Neural progenitor cell (in vitro differentiated cells): ENCODE measurements at regions not wholly inside any gene's neighbourhood (a gene's known extent, or its start where the extent isn't known, plus 50 kb on each side); places are given as distances from the start of the nearest gene placed in this dataset.

Source experiments
- DNase-seq: peaks from one replicate; pipeline ENCODE4 v3.0.0-alpha.2; 2016; ENCODE audit warnings: low spot score
- H2AFZ ChIP-seq: fragments of 200-600 bp; sonication (generic); replicated peaks from 2 replicates; pipeline ENCODE4 v1.6.1; 2016; ENCODE audit warnings: antibody characterized with exemption
- H3F3A ChIP-seq: fragments of 200-600 bp; sonication (generic); 2 replicates; pipeline ENCODE4 v1.6.1; 2016; ENCODE audit warnings: antibody characterized with exemption, low read depth
- H3K27ac ChIP-seq: fragments of 200-600 bp; sonication (generic); 2 replicates; pipeline ENCODE4 v1.5.1; 2016; ENCODE audit warnings: mild to moderate bottlenecking
- H3K27me3 ChIP-seq: fragments of 200-600 bp; sonication (generic); 2 replicates; pipeline ENCODE4 v1.6.1; 2016; ENCODE audit warnings: mild to moderate bottlenecking, moderate library complexity
- H3K36me3 ChIP-seq: fragments of 200-600 bp; sonication (generic); 2 replicates; pipeline ENCODE4 v1.5.1; 2016
- H3K4me1 ChIP-seq: fragments of 200-600 bp; sonication (generic); 2 replicates; pipeline ENCODE4 v1.6.1; 2016; ENCODE audit warnings: mixed run types
- H3K4me2 ChIP-seq: fragments of 200-600 bp; sonication (generic); 2 replicates; pipeline ENCODE4 v1.6.1; 2016
- H3K4me3 ChIP-seq: fragments of 200-600 bp; sonication (generic); 2 replicates; pipeline ENCODE4 v1.5.1; 2016
- H3K79me2 ChIP-seq: fragments of 200-600 bp; sonication (generic); 2 replicates; pipeline ENCODE4 v1.6.1; 2016; ENCODE audit warnings: low read depth
- H3K9ac ChIP-seq: fragments of 200-600 bp; sonication (generic); 2 replicates; pipeline ENCODE4 v1.6.1; 2016
- H3K9me3 ChIP-seq: fragments of 200-600 bp; sonication (generic); 2 replicates; pipeline ENCODE4 v1.5.1; 2016; ENCODE audit warnings: low read depth
- H4K20me1 ChIP-seq: fragments of 200-600 bp; sonication (generic); 2 replicates; pipeline ENCODE4 v1.6.1; 2016; ENCODE audit warnings: low read depth
- H3K27ac Mint-ChIP-seq: 3 replicates; pipeline ENCODE4 v1.8.0; 2021; ENCODE audit warnings: mixed read lengths
- H3K27me3 Mint-ChIP-seq: 2 replicates; pipeline ENCODE4 v1.8.0; 2022; ENCODE audit warnings: low read depth, mild to moderate bottlenecking, inconsistent platforms, moderate library complexity, mixed read lengths; ENCODE audit not compliant: insufficient read depth
- H3K36me3 Mint-ChIP-seq: 3 replicates; pipeline ENCODE4 v1.8.0; 2021; ENCODE audit warnings: mixed read lengths
- H3K4me1 Mint-ChIP-seq: 3 replicates; pipeline ENCODE4 v1.8.0; 2021; ENCODE audit warnings: mixed read lengths
- H3K4me3 Mint-ChIP-seq: 3 replicates; pipeline ENCODE4 v1.8.0; 2021; ENCODE audit warnings: mild to moderate bottlenecking, moderate library complexity, mixed read lengths
- H3K9me3 Mint-ChIP-seq: 3 replicates; pipeline ENCODE4 v1.8.0; 2020; ENCODE audit warnings: mixed read lengths
- EZH2 ChIP-seq: fragments of 200-600 bp; sonication (generic); IDR thresholded peaks from 2 replicates; pipeline ENCODE4 v1.6.1; 2017; ENCODE audit warnings: antibody characterized with exemption, mild to moderate bottlenecking, moderate library complexity
- EZH2phosphoT487 ChIP-seq: fragments of 200-600 bp; sonication (generic); IDR thresholded peaks from 2 replicates; pipeline ENCODE4 v1.6.1; 2017; ENCODE audit warnings: antibody characterized with exemption
- TF ChIP-seq, protein P1 (sequence below): fragments of 200-600 bp; sonication (generic); IDR thresholded peaks from 2 replicates; pipeline ENCODE4 v1.5.1; 2017; ENCODE audit warnings: antibody characterized with exemption, mild to moderate bottlenecking

GRCh38 chr10:117860823-117861222 lies 185.9 kb downstream of the RAB11FIP2 start:
- H4K20me1 ChIP-seq, result no peaks in the 10 kb centered on the region
- no peak overlapping the region for H3K27ac ChIP-seq
- H3K4me2 ChIP-seq, result no peak overlapping the region
- no peaks in the 10 kb centered on the region for H3K79me2 ChIP-seq
- no peaks in the 10 kb centered on the region for H3K4me1 ChIP-seq
- no peak overlapping the region for H3K4me3 Mint-ChIP-seq
- H3K4me3 ChIP-seq, result no peak overlapping the region
- H3K9me3 Mint-ChIP-seq, result peaks cover 7% of the 10 kb centered on the region
- peak; percentile 36 for DNase-seq
- no peaks in the 10 kb centered on the region for H3K4me1 Mint-ChIP-seq
- no peaks in the 10 kb centered on the region for H3F3A ChIP-seq
- H3K27ac Mint-ChIP-seq, result no peak overlapping the region
- H3K9me3 ChIP-seq, result peaks cover 5% of the 10 kb centered on the region
- no peaks in the 10 kb centered on the region for H3K36me3 Mint-ChIP-seq
- H3K27me3 ChIP-seq, result no peaks in the 10 kb centered on the region
- no peak overlapping the region for H2AFZ ChIP-seq
- H3K27me3 Mint-ChIP-seq, result peaks cover 4% of the 10 kb centered on the region
- H3K9ac ChIP-seq, result no peak overlapping the region
- H3K36me3 ChIP-seq, result no peaks in the 10 kb centered on the region
- TF ChIP-seq EZH2, result no peak
- no peak for TF ChIP-seq EZH2phosphoT487
- TF ChIP-seq, protein P1, sequence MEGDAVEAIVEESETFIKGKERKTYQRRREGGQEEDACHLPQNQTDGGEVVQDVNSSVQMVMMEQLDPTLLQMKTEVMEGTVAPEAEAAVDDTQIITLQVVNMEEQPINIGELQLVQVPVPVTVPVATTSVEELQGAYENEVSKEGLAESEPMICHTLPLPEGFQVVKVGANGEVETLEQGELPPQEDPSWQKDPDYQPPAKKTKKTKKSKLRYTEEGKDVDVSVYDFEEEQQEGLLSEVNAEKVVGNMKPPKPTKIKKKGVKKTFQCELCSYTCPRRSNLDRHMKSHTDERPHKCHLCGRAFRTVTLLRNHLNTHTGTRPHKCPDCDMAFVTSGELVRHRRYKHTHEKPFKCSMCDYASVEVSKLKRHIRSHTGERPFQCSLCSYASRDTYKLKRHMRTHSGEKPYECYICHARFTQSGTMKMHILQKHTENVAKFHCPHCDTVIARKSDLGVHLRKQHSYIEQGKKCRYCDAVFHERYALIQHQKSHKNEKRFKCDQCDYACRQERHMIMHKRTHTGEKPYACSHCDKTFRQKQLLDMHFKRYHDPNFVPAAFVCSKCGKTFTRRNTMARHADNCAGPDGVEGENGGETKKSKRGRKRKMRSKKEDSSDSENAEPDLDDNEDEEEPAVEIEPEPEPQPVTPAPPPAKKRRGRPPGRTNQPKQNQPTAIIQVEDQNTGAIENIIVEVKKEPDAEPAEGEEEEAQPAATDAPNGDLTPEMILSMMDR, result peak; percentile 57

GRCh38 chr10:117861329-117861728 lies 185.4 kb downstream of the RAB11FIP2 start:
- Histone ChIP-seq H3K27me3 (no peaks in the 10 kb centered on the region), H3K36me3 (no peaks in the 10 kb centered on the region), H3K4me2 (no peak overlapping the region), H3K27ac (no peak overlapping the region), H3F3A (no peaks in the 10 kb centered on the region), H3K79me2 (no peaks in the 10 kb centered on the region), H4K20me1 (no peaks in the 10 kb centered on the region), H3K4me3 (no peak overlapping the region), H3K9me3 (peaks cover under 1% of the 10 kb centered on the region), H2AFZ (no peak overlapping the region), H3K4me1 (no peaks in the 10 kb centered on the region), H3K9ac (no peak overlapping the region)
- DNase-seq, result no peak
- peaks cover 3% of the 10 kb centered on the region for H3K9me3 Mint-ChIP-seq
- no peaks in the 10 kb centered on the region for H3K36me3 Mint-ChIP-seq
- peaks cover 4% of the 10 kb centered on the region for H3K27me3 Mint-ChIP-seq
- H3K4me3 Mint-ChIP-seq, result no peak overlapping the region
- no peak for TF ChIP-seq EZH2
- no peak for TF ChIP-seq EZH2phosphoT487
- TF ChIP-seq, protein P1, result no peak
- H3K27ac Mint-ChIP-seq, result no peak overlapping the region
- H3K4me1 Mint-ChIP-seq, result no peaks in the 10 kb centered on the region

DNA sequence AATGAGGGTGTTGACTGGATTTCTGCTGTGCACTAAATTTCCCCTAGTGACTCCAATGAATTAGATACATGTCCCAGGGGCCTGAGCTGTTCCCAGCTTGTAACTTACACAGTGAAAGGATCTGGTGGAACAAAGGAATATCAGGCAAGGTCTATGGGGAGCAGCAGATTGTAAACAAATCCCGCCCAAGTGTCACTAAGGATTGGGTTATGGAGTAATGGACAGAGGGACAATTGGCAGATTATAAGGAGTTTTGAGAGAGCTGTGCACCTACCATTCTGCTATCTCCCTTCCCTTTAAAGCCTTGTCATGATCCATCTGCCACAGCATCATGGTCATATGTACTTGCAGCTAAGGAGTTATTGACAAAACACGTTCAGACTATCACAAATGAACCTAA lies 183.0 kb downstream of the RAB11FIP2 start:
- Histone ChIP-seq H3F3A (no peaks in the 10 kb centered on the region), H3K27me3 (no peaks in the 10 kb centered on the region), H4K20me1 (no peaks in the 10 kb centered on the region), H3K79me2 (no peaks in the 10 kb centered on the region), H3K27ac (no peak overlapping the region), H3K9me3 (no peaks in the 10 kb centered on the region), H3K4me2 (no peak overlapping the region), H3K4me3 (no peak overlapping the region), H3K9ac (no peak overlapping the region), H2AFZ (no peak overlapping the region), H3K4me1 (no peaks in the 10 kb centered on the region), H3K36me3 (no peaks in the 10 kb centered on the region)
- H3K4me1 Mint-ChIP-seq, result peaks cover 8% of the 10 kb centered on the region
- no peaks in the 10 kb centered on the region for H3K9me3 Mint-ChIP-seq
- H3K36me3 Mint-ChIP-seq, result no peaks in the 10 kb centered on the region
- TF ChIP-seq, protein P1, result no peak
- TF ChIP-seq EZH2phosphoT487, result no peak
- no peaks in the 10 kb centered on the region for H3K27me3 Mint-ChIP-seq
- no peak for DNase-seq
- H3K4me3 Mint-ChIP-seq, result no peak overlapping the region
- H3K27ac Mint-ChIP-seq, result no peak overlapping the region

DNA sequence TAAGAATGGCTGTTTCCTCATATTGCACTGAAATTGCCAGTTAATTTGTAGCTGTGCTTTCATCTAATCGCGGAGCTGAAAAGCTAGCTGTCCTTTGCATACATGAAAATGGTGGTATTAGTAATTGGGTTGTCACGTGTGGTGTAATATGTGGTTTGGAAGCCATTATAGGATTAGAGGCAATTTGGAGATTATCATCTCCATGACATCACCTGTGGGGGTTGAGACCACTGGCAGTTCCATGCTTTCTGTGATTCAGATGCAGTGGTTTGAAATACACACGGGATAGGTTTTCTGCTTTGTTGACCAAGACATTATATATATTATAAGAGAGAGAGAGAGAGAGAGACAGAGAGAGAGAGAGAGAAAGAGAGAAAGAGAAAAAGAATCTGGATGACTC lies 180.8 kb downstream of the RAB11FIP2 start:
- Histone ChIP-seq H3K4me2 (no peak overlapping the region), H3K27me3 (no peaks in the 10 kb centered on the region), H3F3A (no peaks in the 10 kb centered on the region), H3K27ac (no peak overlapping the region), H3K4me1 (peaks cover 9% of the 10 kb centered on the region), H3K79me2 (no peaks in the 10 kb centered on the region), H3K4me3 (no peak overlapping the region), H3K9me3 (no peaks in the 10 kb centered on the region), H3K9ac (no peak overlapping the region), H2AFZ (no peak overlapping the region), H4K20me1 (no peaks in the 10 kb centered on the region), H3K36me3 (no peaks in the 10 kb centered on the region)
- Mint-ChIP-seq H3K9me3 (no peaks in the 10 kb centered on the region), H3K36me3 (no peaks in the 10 kb centered on the region), H3K27ac (no peak overlapping the region), H3K4me3 (no peak overlapping the region), H3K27me3 (no peaks in the 10 kb centered on the region), H3K4me1 (peaks cover 8% of the 10 kb centered on the region)
- no peak for DNase-seq
- TF ChIP-seq EZH2, result no peak
- no peak for TF ChIP-seq EZH2phosphoT487
- TF ChIP-seq, protein P1, result no peak
